ENCODE measurements at regions not wholly inside any gene's neighbourhood (a gene's known extent, or its start where the extent isn't known, plus 50 kb on each side); places are given as distances from the start of the nearest gene placed in this dataset.

DNA sequence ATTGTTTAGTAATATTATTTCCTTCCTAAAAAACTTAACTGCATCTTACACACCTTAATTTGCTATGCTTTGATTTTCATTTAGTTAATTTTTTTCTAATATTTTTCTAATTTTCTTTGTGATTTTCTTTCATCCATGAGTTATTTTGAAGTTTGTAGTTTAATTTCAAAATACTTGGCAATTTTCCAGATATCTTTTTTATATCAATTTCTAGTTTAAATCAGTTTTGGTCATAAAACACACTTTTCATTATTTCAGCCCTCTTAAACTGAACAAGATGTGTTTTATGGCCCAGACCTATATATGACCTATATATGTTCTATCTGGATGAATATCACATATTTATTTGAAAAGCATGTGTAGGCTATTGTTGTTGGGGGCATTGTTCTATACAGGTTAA, 759.9 kb upstream of the SGO1 start:
- Histone ChIP-seq H2BK12ac (ENCODE audit: low read depth, low read length) (no peak overlapping the region), H4K20me1 (replicated peaks in 1 of 2; ENCODE audit: control insufficient read depth in 1 of 2, insufficient read depth in 2 of 2, low read length in 2 of 2) (no peaks in the 10 kb centered on the region), H3K23me2 (ENCODE audit: low read depth, low read length) (no peaks in the 10 kb centered on the region), H3K27me3 (replicated peaks in 1 of 4; ENCODE audit: control insufficient read depth in 3 of 4, extremely low read depth in 1 of 4, insufficient read depth in 3 of 4, low read length in 3 of 4) (no peaks in the 10 kb centered on the region), H3K79me2 (ENCODE audit: control insufficient read depth in 1 of 2, insufficient read depth in 2 of 2, low read length in 2 of 2) (no peaks in the 10 kb centered on the region), H3K4me2 (ENCODE audit: insufficient read depth in 1 of 2, low read depth in 2 of 2, low read length in 2 of 2) (no peak overlapping the region), H2AFZ (ENCODE audit: low read length) (no peak overlapping the region), H3K36me3 (ENCODE audit: control insufficient read depth in 2 of 4, insufficient read depth in 4 of 4, low read length in 3 of 4) (no peaks in the 10 kb centered on the region), H4K91ac (replicated peaks; ENCODE audit: insufficient read length, low read length) (no peak overlapping the region), H3K18ac (ENCODE audit: extremely low read depth, low read length) (no peak overlapping the region), H3K56ac (replicated peaks; ENCODE audit: insufficient read length, low read depth, low read length) (no peak overlapping the region), H2BK5ac (ENCODE audit: low read depth, low read length) (no peak overlapping the region), H3K9me3 (ENCODE audit: insufficient read depth in 2 of 2, low read depth in 1 of 2, low read length in 1 of 2) (no peaks in the 10 kb centered on the region), H3K14ac (ENCODE audit: insufficient read length) (no peak overlapping the region), H3K23ac (ENCODE audit: insufficient read length) (no peak overlapping the region), H2BK120ac (replicated peaks; ENCODE audit: low read depth, low read length) (no peak overlapping the region), H3K4ac (replicated peaks; ENCODE audit: insufficient read length, low read depth, low read length) (no peak overlapping the region), H3K9ac (replicated peaks in 1 of 4; ENCODE audit: extremely low read depth in 1 of 4, low read depth in 3 of 4, low read length in 3 of 4) (no peak overlapping the region), H2BK20ac (ENCODE audit: low read length) (no peak overlapping the region), H4K8ac (ENCODE audit: extremely low read depth, insufficient read depth, low read length) (no peak overlapping the region), H3K4me1 (replicated peaks in 1 of 4; ENCODE audit: control insufficient read depth in 3 of 4, insufficient read depth in 4 of 4, low read length in 3 of 4) (no peaks in the 10 kb centered on the region), H2BK15ac (ENCODE audit: low read length) (no peak overlapping the region), H3K79me1 (ENCODE audit: low read depth, low read length) (no peaks in the 10 kb centered on the region), H2AK5ac (ENCODE audit: low read depth, low read length) (no peak overlapping the region), H3K4me3 (ENCODE audit: extremely low read depth in 1 of 4, insufficient read depth in 2 of 4, low read depth in 3 of 4, low read length in 4 of 4) (no peak overlapping the region), H4K5ac (ENCODE audit: insufficient read length, low read depth, low read length) (no peak overlapping the region), H3K27ac (ENCODE audit: low read depth, low read length) (no peak overlapping the region)
- CTCF ChIA-PET (ENCODE audit: partially characterized antibody): no interaction called here
- POLR2A ChIA-PET (ENCODE audit: partially characterized antibody): no interaction called here
- FAIRE-seq: no peak
- DNase-seq (ENCODE audit: low read depth in 1 of 2, low spot score in 2 of 2): no peak
- TF ChIP-seq SP2 (IDR thresholded peaks at IDR 0.05; ENCODE audit: low read length) (no peak), GABPA (IDR thresholded peaks at IDR 0.05; ENCODE audit: borderline replicate concordance, insufficient read depth, low read length) (no peak), POU5F1 (IDR thresholded peaks at IDR 0.05; ENCODE audit: low read depth, low read length) (no peak), HDAC6 (IDR thresholded peaks at IDR 0.05; ENCODE audit: low read depth, low read length) (no peak)
- TF ChIP-seq, protein P1, sequence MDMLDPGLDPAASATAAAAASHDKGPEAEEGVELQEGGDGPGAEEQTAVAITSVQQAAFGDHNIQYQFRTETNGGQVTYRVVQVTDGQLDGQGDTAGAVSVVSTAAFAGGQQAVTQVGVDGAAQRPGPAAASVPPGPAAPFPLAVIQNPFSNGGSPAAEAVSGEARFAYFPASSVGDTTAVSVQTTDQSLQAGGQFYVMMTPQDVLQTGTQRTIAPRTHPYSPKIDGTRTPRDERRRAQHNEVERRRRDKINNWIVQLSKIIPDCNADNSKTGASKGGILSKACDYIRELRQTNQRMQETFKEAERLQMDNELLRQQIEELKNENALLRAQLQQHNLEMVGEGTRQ (IDR thresholded peaks at IDR 0.05; ENCODE audit: low read length): no peak
